Astrocyte of the spinal cord (primary cell): ENCODE measurements at regions not wholly inside any gene's neighbourhood (a gene's known extent, or its start where the extent isn't known, plus 50 kb on each side); places are given as distances from the start of the nearest gene placed in this dataset.
"Not testable (repeated sequence)": the region's sequence is repeated elsewhere in the genome, so short reads cannot be mapped to it uniquely, and the experiment has no call there.

ENCODE experiments used
- DNase-seq: peaks from one replicate; pipeline ENCODE4 v3.0.0; 2011; ENCODE audit warnings: low read depth, low spot score
- H3K4me3 ChIP-seq: 2 replicates; pipeline ENCODE4 v1.5.1; 2011; ENCODE audit warnings: low read depth, mild to moderate bottlenecking, low read length, moderate library complexity
- CTCF ChIP-seq: IDR thresholded peaks from 2 replicates; pipeline ENCODE4 v1.5.1; 2012; ENCODE audit warnings: low read depth, mild to moderate bottlenecking, low read length, inconsistent platforms
- in situ Hi-C: cut with HindIII; loops from 2 replicates; pipeline ENCODE4 v1.10.0; 2017; ENCODE audit warnings: low sequenced_read_pairs

- DNase-seq, H3K4me3 ChIP-seq, in situ Hi-C loops: not testable (repeated sequence)
These were observed 87.8 kb downstream of the TENT5D start for GRCh38 chrX:80508083-80508482.

DNA sequence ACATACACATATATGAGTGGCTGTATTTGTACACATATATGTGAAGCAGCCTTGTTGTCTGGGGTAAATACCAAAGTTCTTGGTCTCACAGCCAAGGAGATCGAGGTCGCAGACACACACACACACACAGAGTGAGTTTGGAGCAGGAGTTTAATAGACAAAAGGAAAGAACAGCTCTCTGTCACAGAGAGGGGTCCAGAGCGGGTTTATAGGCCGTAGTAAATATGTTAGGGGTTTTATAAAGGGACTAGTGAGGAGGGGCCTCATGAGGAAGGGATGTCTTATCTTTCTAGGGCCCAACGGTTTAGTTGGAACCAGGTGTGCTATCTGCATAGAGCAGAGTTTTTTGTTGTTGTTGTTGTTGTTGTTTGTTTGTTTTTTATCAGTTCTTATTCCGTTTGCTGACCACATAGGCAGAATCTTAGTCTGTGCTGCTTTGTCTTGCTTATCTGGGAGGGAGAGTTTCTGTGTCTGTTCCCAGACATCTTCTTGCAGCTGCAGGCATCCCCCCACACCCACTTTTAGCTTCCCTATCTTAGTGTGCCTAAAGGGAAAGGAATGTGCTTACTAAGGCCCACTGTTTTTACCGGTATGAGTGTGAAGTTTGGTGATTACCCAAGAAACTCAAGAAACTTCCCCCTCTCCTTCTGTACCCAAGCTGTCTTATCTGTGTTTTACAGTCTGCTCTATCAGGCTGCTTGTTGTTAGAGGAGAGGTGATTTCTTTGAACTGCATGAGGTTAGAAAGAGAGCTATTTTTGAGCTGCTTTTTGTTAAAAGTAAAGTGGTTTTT is 91.9 kb downstream of the TENT5D start:
- H3K4me3 ChIP-seq: no peak overlapping the region
- in situ Hi-C loops: no loop called here
- no peak for DNase-seq
- no peak for TF ChIP-seq CTCF

- DNase-seq: no peak
- H3K4me3 ChIP-seq: no peak overlapping the region
- in situ Hi-C loops: no loop called here
- TF ChIP-seq CTCF: no peak
These were observed 92.7 kb downstream of the TENT5D start for GRCh38 chrX:80512924-80513323.

- no peak for DNase-seq
- TF ChIP-seq CTCF: no peak
- no peak overlapping the region for H3K4me3 ChIP-seq
- in situ Hi-C loops: no loop called here
These were observed 93.4 kb downstream of the TENT5D start for GRCh38 chrX:80513625-80514024.

DNA sequence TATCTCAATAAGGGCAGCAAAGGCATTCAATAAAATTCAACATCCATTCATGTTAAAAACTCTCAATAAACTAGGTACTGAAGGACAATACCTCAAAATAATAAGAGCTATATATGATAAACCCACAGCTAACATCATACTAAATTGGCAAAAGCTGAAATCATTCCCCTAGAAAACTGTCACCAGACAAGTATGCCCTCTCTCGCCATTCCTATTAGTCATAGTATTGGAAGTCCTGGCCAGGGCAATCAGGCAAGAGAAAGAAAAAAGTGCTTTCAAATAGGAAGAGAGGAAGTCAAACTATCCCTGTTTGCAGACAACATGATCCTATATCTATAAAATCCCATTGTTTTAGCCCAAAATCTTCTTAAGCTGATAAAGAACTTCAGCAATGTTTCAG is 116.8 kb downstream of the TENT5D start:
- in situ Hi-C loops: no loop called here
- DNase-seq: no peak
- no peak for TF ChIP-seq CTCF
- no peak overlapping the region for H3K4me3 ChIP-seq

DNA sequence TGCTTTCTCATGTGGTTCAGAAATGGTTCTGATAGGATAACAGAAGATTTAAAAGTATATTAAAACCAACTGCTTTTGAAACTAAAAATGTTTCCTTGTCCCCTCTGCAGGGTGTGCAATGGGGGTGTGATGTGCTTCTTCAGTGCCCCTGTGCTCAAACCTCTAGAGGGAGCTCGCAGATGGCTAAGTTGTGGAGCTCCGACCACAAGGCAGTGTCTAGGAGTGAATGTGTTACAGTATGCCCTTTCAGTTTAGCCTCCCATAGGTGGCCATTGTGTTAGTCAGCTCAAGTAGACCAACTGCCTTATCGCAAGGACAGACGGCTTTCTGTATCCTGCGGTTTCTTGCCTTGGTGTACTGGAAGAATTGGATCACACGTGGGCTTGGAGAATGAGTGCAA is 130.5 kb downstream of the TENT5D start:
- DNase-seq: no peak
- no peak overlapping the region for H3K4me3 ChIP-seq
- TF ChIP-seq CTCF: no peak
- in situ Hi-C loops: no loop called here

GRCh38 chrX:80556148-80556547 is 135.9 kb downstream of the TENT5D start:
- no peak for DNase-seq
- in situ Hi-C loops: no loop called here
- H3K4me3 ChIP-seq: no peak overlapping the region
- TF ChIP-seq CTCF: no peak
